ENCODE measurements at regions not wholly inside any gene's neighbourhood (a gene's known extent, or its start where the extent isn't known, plus 50 kb on each side); places are given as distances from the start of the nearest gene placed in this dataset.

DNA sequence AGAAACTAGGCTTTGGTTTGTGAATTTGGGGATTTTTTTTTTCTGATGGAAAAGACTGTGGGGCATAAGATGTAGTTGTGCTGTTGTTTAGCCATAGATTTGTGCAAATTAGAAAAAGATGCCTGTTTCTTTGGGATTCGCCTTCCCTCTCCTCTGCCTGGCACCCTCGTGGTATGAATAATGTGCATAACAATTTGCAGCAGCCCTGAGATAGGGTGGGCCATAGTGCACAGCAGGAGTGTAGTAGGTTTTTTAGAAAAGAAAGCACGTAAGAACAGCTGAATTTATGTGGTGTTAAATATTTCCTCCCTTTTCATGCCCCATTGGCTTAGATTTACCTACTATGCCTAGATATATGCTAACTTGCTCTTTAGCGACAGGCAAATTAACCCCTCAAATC is 158.9 kb downstream of the PTGER3 start:
- TF ChIP-seq, protein P1, sequence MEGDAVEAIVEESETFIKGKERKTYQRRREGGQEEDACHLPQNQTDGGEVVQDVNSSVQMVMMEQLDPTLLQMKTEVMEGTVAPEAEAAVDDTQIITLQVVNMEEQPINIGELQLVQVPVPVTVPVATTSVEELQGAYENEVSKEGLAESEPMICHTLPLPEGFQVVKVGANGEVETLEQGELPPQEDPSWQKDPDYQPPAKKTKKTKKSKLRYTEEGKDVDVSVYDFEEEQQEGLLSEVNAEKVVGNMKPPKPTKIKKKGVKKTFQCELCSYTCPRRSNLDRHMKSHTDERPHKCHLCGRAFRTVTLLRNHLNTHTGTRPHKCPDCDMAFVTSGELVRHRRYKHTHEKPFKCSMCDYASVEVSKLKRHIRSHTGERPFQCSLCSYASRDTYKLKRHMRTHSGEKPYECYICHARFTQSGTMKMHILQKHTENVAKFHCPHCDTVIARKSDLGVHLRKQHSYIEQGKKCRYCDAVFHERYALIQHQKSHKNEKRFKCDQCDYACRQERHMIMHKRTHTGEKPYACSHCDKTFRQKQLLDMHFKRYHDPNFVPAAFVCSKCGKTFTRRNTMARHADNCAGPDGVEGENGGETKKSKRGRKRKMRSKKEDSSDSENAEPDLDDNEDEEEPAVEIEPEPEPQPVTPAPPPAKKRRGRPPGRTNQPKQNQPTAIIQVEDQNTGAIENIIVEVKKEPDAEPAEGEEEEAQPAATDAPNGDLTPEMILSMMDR (IDR thresholded peaks at IDR 0.05), result no peak
- TF ChIP-seq POLR2A (IDR thresholded peaks at IDR 0.05), result no peak
